DND-41 (cell line): ENCODE measurements at regions not wholly inside any gene's neighbourhood (a gene's known extent, or its start where the extent isn't known, plus 50 kb on each side); places are given as distances from the start of the nearest gene placed in this dataset.

Source experiments
- ATAC-seq: fragments of 200-7000 bp; cut with Tn5 transposase; 3 replicates; pipeline ENCODE4 v1.9.1; 2021; ENCODE audit warnings: low read depth; ENCODE audit not compliant: insufficient read depth
- DNase-seq: peaks from one replicate; pipeline ENCODE4 v3.0.0-alpha.2; 2020
- H2AFZ ChIP-seq: 2 replicates; pipeline ENCODE4 v1.6.0; 2012; ENCODE audit warnings: low read depth, low read length
- H3K27ac ChIP-seq: 2 replicates; pipeline ENCODE4 v1.5.1; 2012; ENCODE audit warnings: low read length, inconsistent platforms
- H3K27me3 ChIP-seq: fragments of 200-600 bp; sonication (generic); 2 replicates; pipeline ENCODE4 v1.6.0; 2012; ENCODE audit warnings: low read length, mild to moderate bottlenecking, inconsistent platforms; ENCODE audit not compliant: insufficient read depth, poor library complexity
- H3K36me3 ChIP-seq: 2 replicates; pipeline ENCODE4 v1.5.1; 2012; ENCODE audit warnings: low read length, inconsistent platforms; ENCODE audit not compliant: insufficient read depth
- H3K4me1 ChIP-seq: 2 replicates; pipeline ENCODE4 v1.5.1; 2012; ENCODE audit warnings: mild to moderate bottlenecking, low read length; ENCODE audit not compliant: insufficient read depth
- H3K4me2 ChIP-seq: 2 replicates; pipeline ENCODE4 v1.6.0; 2012; ENCODE audit warnings: mild to moderate bottlenecking, moderate library complexity, low read length, inconsistent platforms; ENCODE audit not compliant: insufficient read depth
- H3K4me3 ChIP-seq, 2 experiments: fragments of 200-600 bp in 1 of 2; shearing (Covaris generic) in 1 of 2; 2 replicates each; pipeline ENCODE4 v1.5.1; 2012 to 2016; ENCODE audit warnings: inconsistent platforms in 2 of 2, low read length in 2 of 2, mild to moderate bottlenecking in 2 of 2, low read depth in 1 of 2, moderate library complexity in 1 of 2
- H3K79me2 ChIP-seq: 2 replicates; pipeline ENCODE4 v1.6.0; 2012; ENCODE audit warnings: low read length, inconsistent platforms; ENCODE audit not compliant: insufficient read depth
- H3K9ac ChIP-seq: 2 replicates; pipeline ENCODE4 v1.6.0; 2012; ENCODE audit warnings: low read depth, mild to moderate bottlenecking, inconsistent platforms, low read length, moderate library complexity
- H3K9me3 ChIP-seq: 2 replicates; pipeline ENCODE4 v1.5.1; 2012; ENCODE audit warnings: low read length, moderate library complexity, mild to moderate bottlenecking, inconsistent platforms; ENCODE audit not compliant: insufficient read depth, severe bottlenecking
- H4K20me1 ChIP-seq: 2 replicates; pipeline ENCODE4 v1.6.0; 2012; ENCODE audit warnings: low read length; ENCODE audit not compliant: insufficient read depth
- CTCF ChIP-seq: IDR thresholded peaks from 2 replicates; pipeline ENCODE4 v1.5.1; 2012; ENCODE audit warnings: borderline replicate concordance, low read length, moderate library complexity, mild to moderate bottlenecking; ENCODE audit not compliant: poor library complexity, severe bottlenecking; ENCODE audit errors: extremely low read depth
- EZH2 ChIP-seq: IDR thresholded peaks from 3 replicates; pipeline ENCODE4 v1.6.1; 2012; ENCODE audit warnings: borderline replicate concordance, low read depth, mild to moderate bottlenecking, moderate library complexity, low read length, inconsistent platforms; ENCODE audit not compliant: severe bottlenecking

GRCh38 chr20:53708129-53708968 is 114.7 kb upstream of the ZNF217 start:
- peak overlapping the region; percentile 50 for H3K9ac ChIP-seq
- peak overlapping the region; percentile 52 for H3K4me2 ChIP-seq
- H3K27ac ChIP-seq, result peak overlapping the region; percentile 93
- no peaks in the 10 kb centered on the region for H3K9me3 ChIP-seq
- no peaks in the 10 kb centered on the region for H3K79me2 ChIP-seq
- TF ChIP-seq EZH2, result no peak
- no peak for TF ChIP-seq CTCF
- DNase-seq, result peak; percentile 88
- ATAC-seq, result peak; percentile 90
- H3K4me3 ChIP-seq, result peak overlapping the region in 1 of 2 experiments; percentile 18; a peak in 1 of 4 replicates
- no peaks in the 10 kb centered on the region for H4K20me1 ChIP-seq
- H3K4me1 ChIP-seq, result peaks cover 41% of the 10 kb centered on the region
- H3K36me3 ChIP-seq, result no peaks in the 10 kb centered on the region
- H3K27me3 ChIP-seq, result no peaks in the 10 kb centered on the region
- no peak overlapping the region for H2AFZ ChIP-seq

- peak; percentile 2; the same call in 1 of the 3 replicates for ATAC-seq
- Histone ChIP-seq H3K36me3 (no peaks in the 10 kb centered on the region), H3K4me3 (peak overlapping the region in 1 of 2 experiments; percentile 23; a peak in 2 of 4 replicates), H3K9ac (peak overlapping the region; percentile 50), H3K79me2 (no peaks in the 10 kb centered on the region), H4K20me1 (no peaks in the 10 kb centered on the region), H3K27me3 (no peaks in the 10 kb centered on the region), H3K27ac (peak overlapping the region; percentile 93), H2AFZ (no peak overlapping the region), H3K9me3 (no peaks in the 10 kb centered on the region), H3K4me2 (peak overlapping the region; percentile 52), H3K4me1 (peaks cover 41% of the 10 kb centered on the region)
- TF ChIP-seq CTCF, result no peak
- no peak for TF ChIP-seq EZH2
- DNase-seq, result no peak
Observed at GRCh38 chr20:53707371-53708055, 113.9 kb upstream of the ZNF217 start.

- peak overlapping the region; percentile 50 for H3K9ac ChIP-seq
- peak overlapping the region; percentile 93 for H3K27ac ChIP-seq
Observed at GRCh38 chr20:53706466-53707370, 113.1 kb upstream of the ZNF217 start.

More at GRCh38 chr20:53706466-53707370, 113.1 kb upstream of the ZNF217 start:
- Histone ChIP-seq H4K20me1 (no peaks in the 10 kb centered on the region), H3K4me3 (peak overlapping the region in 1 of 2 experiments; percentile 23; a peak in 1 of 4 replicates), H3K9me3 (no peaks in the 10 kb centered on the region), H3K27me3 (no peaks in the 10 kb centered on the region), H2AFZ (peak overlapping the region; percentile 58), H3K4me1 (peaks cover 41% of the 10 kb centered on the region), H3K36me3 (no peaks in the 10 kb centered on the region), H3K4me2 (peak overlapping the region; percentile 52), H3K79me2 (no peaks in the 10 kb centered on the region)
- TF ChIP-seq EZH2 (no peak), CTCF (no peak)
- ATAC-seq, result peak; percentile 57
- peak; percentile 76 for DNase-seq
